ENCODE measurements at regions not wholly inside any gene's neighbourhood (a gene's known extent, or its start where the extent isn't known, plus 50 kb on each side); places are given as distances from the start of the nearest gene placed in this dataset.

- Histone ChIP-seq H3K4me1 (ENCODE audit: control insufficient read depth in 1 of 2, low read depth in 2 of 2) (peaks cover 5 to 16% of the 10 kb centered on the region in 2 donors), H3K27me3 (replicated peaks; ENCODE audit: insufficient read depth) (no peaks in the 10 kb centered on the region), H3K36me3 (no peaks in the 10 kb centered on the region), H3K4me3 (no peak overlapping the region), H3K9me3 (no peaks in the 10 kb centered on the region), H3K27ac (no peak overlapping the region)
- DNase-seq (ENCODE audit: low spot score) (no peak), ATAC-seq (ENCODE audit: insufficient number of reproducible peaks, low FRiP score, low read depth) (no peak)
- TF ChIP-seq, protein P1, sequence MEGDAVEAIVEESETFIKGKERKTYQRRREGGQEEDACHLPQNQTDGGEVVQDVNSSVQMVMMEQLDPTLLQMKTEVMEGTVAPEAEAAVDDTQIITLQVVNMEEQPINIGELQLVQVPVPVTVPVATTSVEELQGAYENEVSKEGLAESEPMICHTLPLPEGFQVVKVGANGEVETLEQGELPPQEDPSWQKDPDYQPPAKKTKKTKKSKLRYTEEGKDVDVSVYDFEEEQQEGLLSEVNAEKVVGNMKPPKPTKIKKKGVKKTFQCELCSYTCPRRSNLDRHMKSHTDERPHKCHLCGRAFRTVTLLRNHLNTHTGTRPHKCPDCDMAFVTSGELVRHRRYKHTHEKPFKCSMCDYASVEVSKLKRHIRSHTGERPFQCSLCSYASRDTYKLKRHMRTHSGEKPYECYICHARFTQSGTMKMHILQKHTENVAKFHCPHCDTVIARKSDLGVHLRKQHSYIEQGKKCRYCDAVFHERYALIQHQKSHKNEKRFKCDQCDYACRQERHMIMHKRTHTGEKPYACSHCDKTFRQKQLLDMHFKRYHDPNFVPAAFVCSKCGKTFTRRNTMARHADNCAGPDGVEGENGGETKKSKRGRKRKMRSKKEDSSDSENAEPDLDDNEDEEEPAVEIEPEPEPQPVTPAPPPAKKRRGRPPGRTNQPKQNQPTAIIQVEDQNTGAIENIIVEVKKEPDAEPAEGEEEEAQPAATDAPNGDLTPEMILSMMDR (IDR thresholded peaks at IDR 0.05), result no peak
Measured at GRCh38 chr5:30878746-30879145, 314.7 kb upstream of the CDH6 start.

GRCh38 chr5:30878296-30878695 lies 315.2 kb upstream of the CDH6 start:
- no peak for DNase-seq (ENCODE audit: low spot score)
- ATAC-seq (ENCODE audit: insufficient number of reproducible peaks, low FRiP score, low read depth), result no peak
- no peaks in the 10 kb centered on the region for H3K36me3 ChIP-seq
- no peak overlapping the region for H3K4me3 ChIP-seq
- H3K27ac ChIP-seq, result no peak overlapping the region
- H3K27me3 ChIP-seq (replicated peaks; ENCODE audit: insufficient read depth), result no peaks in the 10 kb centered on the region
- no peaks in the 10 kb centered on the region for H3K9me3 ChIP-seq
- TF ChIP-seq, protein P1 (IDR thresholded peaks at IDR 0.05), result no peak
- peaks cover 5 to 17% of the 10 kb centered on the region in 2 donors for H3K4me1 ChIP-seq (ENCODE audit: control insufficient read depth in 1 of 2, low read depth in 2 of 2)

DNA sequence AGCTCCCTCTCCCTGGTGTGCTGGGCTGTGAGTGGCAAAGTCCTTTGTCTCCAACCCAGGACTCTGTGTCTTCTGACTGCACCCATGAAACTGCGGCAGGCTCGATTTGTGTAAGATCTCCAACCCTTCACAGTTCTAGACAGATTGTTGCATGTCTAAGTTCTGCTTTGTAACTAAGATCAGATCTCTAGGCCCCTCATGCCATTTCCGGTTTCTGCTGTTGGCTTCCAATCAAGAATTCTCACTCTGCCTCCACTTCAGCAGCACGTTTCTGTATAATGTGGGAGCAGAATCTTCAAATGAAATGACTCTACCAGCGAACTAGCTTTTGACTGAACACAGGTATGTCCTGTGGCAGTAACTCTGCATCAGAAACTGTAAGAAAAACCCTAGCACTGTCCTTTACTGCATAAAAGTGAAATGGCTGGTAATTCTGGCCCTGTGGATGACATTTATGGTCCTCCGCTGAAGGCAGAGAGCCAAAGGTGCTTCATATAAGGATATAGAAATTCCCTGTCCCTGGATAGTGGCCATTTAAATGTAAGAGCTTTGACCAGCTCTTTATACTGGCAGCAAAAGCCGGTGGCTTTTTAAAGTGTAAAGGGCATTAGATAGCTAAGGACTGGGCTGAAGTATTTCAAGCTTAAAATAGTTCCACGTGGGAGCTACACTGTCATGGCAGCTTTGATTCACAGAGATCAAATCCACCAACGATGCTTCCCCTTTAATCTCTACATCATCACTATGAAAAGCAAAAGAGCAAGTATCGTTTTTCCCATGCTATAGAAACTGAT lies 319.0 kb upstream of the CDH6 start:
- H3K4me3 ChIP-seq, result no peak overlapping the region
- peaks cover 5 to 17% of the 10 kb centered on the region in 2 donors for H3K4me1 ChIP-seq (ENCODE audit: control insufficient read depth in 1 of 2, low read depth in 2 of 2)
- DNase-seq (ENCODE audit: low spot score), result no peak
- no peaks in the 10 kb centered on the region for H3K9me3 ChIP-seq
- H3K27ac ChIP-seq, result no peak overlapping the region
- no peak for ATAC-seq (ENCODE audit: insufficient number of reproducible peaks, low FRiP score, low read depth)
- no peaks in the 10 kb centered on the region for H3K36me3 ChIP-seq
- TF ChIP-seq, protein P1 (IDR thresholded peaks at IDR 0.05), result no peak
- no peaks in the 10 kb centered on the region for H3K27me3 ChIP-seq (replicated peaks; ENCODE audit: insufficient read depth)

- no peak overlapping the region for H3K27ac ChIP-seq
- no peak overlapping the region for H3K4me3 ChIP-seq
- DNase-seq (ENCODE audit: low spot score) (no peak), ATAC-seq (ENCODE audit: insufficient number of reproducible peaks, low FRiP score, low read depth) (no peak)
- TF ChIP-seq, protein P1 (IDR thresholded peaks at IDR 0.05), result no peak
- peaks cover 5 to 17% of the 10 kb centered on the region in 2 donors for H3K4me1 ChIP-seq (ENCODE audit: control insufficient read depth in 1 of 2, low read depth in 2 of 2)
- H3K36me3 ChIP-seq, result no peaks in the 10 kb centered on the region
- H3K27me3 ChIP-seq (replicated peaks; ENCODE audit: insufficient read depth), result no peaks in the 10 kb centered on the region
- no peaks in the 10 kb centered on the region for H3K9me3 ChIP-seq
Measured at GRCh38 chr5:30871196-30871595, 322.3 kb upstream of the CDH6 start.

- Histone ChIP-seq H3K36me3 (no peaks in the 10 kb centered on the region), H3K4me1 (ENCODE audit: control insufficient read depth in 1 of 2, low read depth in 2 of 2) (no peaks in the 10 kb centered on the region), H3K27ac (no peak overlapping the region), H3K27me3 (replicated peaks; ENCODE audit: insufficient read depth) (no peaks in the 10 kb centered on the region), H3K9me3 (no peaks in the 10 kb centered on the region), H3K4me3 (no peak overlapping the region)
- ATAC-seq (ENCODE audit: insufficient number of reproducible peaks, low FRiP score, low read depth) (no peak), DNase-seq (ENCODE audit: low spot score) (no peak)
- TF ChIP-seq, protein P1 (IDR thresholded peaks at IDR 0.05), result no peak
Measured at GRCh38 chr5:30867711-30868110, 325.8 kb upstream of the CDH6 start.
